ENCODE measurements at regions not wholly inside any gene's neighbourhood (a gene's known extent, or its start where the extent isn't known, plus 50 kb on each side); places are given as distances from the start of the nearest gene placed in this dataset.

GRCh38 chr7:24407965-24408364 lies 124.0 kb downstream of the NPY start:
- TF ChIP-seq TCF4 (CRISPR knock-in tag; IDR thresholded peaks at IDR 0.05; ENCODE audit: borderline replicate concordance) (no peak), ESRRG (CRISPR knock-in tag; IDR thresholded peaks at IDR 0.05) (no peak), ARNTL (CRISPR knock-in tag; IDR thresholded peaks at IDR 0.05; ENCODE audit: borderline replicate concordance, low read depth) (no peak), ZFP30 (CRISPR knock-in tag; IDR thresholded peaks at IDR 0.05) (no peak), ISL1 (CRISPR knock-in tag; IDR thresholded peaks at IDR 0.05) (no peak)
- no peak for ATAC-seq

GRCh38 chr7:24408798-24409430 lies 124.9 kb downstream of the NPY start:
- no peak for ATAC-seq
- TF ChIP-seq TSHZ2 (CRISPR knock-in tag; IDR thresholded peaks at IDR 0.05) (no peak), PPARA (CRISPR knock-in tag; IDR thresholded peaks at IDR 0.05; ENCODE audit: borderline replicate concordance) (no peak), CSRNP3 (CRISPR knock-in tag; IDR thresholded peaks at IDR 0.05) (no peak), BACH2 (CRISPR knock-in tag; IDR thresholded peaks at IDR 0.05; ENCODE audit: borderline replicate concordance) (no peak), ZNF565 (CRISPR knock-in tag; conservative IDR thresholded peaks at IDR 0.05; ENCODE audit: low read depth) (no peak), ZNF8 (CRISPR knock-in tag; IDR thresholded peaks at IDR 0.05) (no peak), PATZ1 (CRISPR knock-in tag; IDR thresholded peaks at IDR 0.05; ENCODE audit: borderline replicate concordance) (no peak), SNAI2 (CRISPR knock-in tag; IDR thresholded peaks at IDR 0.05) (no peak), ZFP30 (CRISPR knock-in tag; IDR thresholded peaks at IDR 0.05) (no peak), CREB5 (CRISPR knock-in tag; IDR thresholded peaks at IDR 0.05; ENCODE audit: low read depth) (no peak), OSR1 (CRISPR knock-in tag; IDR thresholded peaks at IDR 0.05) (no peak), POU6F1 (CRISPR knock-in tag; IDR thresholded peaks at IDR 0.05; ENCODE audit: borderline replicate concordance, low read depth) (no peak)

GRCh38 chr7:24409431-24410024 lies 125.5 kb downstream of the NPY start:
- no peak for ATAC-seq
- TF ChIP-seq CSDC2 (CRISPR knock-in tag; IDR thresholded peaks at IDR 0.05), result no peak
- no peak for TF ChIP-seq PPARA (CRISPR knock-in tag; IDR thresholded peaks at IDR 0.05; ENCODE audit: borderline replicate concordance)
- no peak for TF ChIP-seq ZNF8 (CRISPR knock-in tag; IDR thresholded peaks at IDR 0.05)
- TF ChIP-seq ZFP3 (CRISPR knock-in tag; IDR thresholded peaks at IDR 0.05), result no peak
- TF ChIP-seq TCF4 (CRISPR knock-in tag; IDR thresholded peaks at IDR 0.05; ENCODE audit: borderline replicate concordance), result no peak
- no peak for TF ChIP-seq RARB (CRISPR knock-in tag; IDR thresholded peaks at IDR 0.05)
- TF ChIP-seq ZNF565 (CRISPR knock-in tag; conservative IDR thresholded peaks at IDR 0.05; ENCODE audit: low read depth), result no peak
- no peak for TF ChIP-seq ISL1 (CRISPR knock-in tag; IDR thresholded peaks at IDR 0.05)
- no peak for TF ChIP-seq ARNTL (CRISPR knock-in tag; IDR thresholded peaks at IDR 0.05; ENCODE audit: borderline replicate concordance, low read depth)
- no peak for TF ChIP-seq TSHZ2 (CRISPR knock-in tag; IDR thresholded peaks at IDR 0.05)
- no peak for TF ChIP-seq ZNF70 (CRISPR knock-in tag; IDR thresholded peaks at IDR 0.05)
- no peak for TF ChIP-seq POU6F1 (CRISPR knock-in tag; IDR thresholded peaks at IDR 0.05; ENCODE audit: borderline replicate concordance, low read depth)
- TF ChIP-seq PATZ1 (CRISPR knock-in tag; IDR thresholded peaks at IDR 0.05; ENCODE audit: borderline replicate concordance), result no peak
